Stimulated activated CD4-positive, alpha-beta T cell treated with anti-CD3 and anti-CD28 coated beads, TNF-alpha, amount 100 ng/mL, for 48 hours (primary cell): ENCODE measurements at regions not wholly inside any gene's neighbourhood (a gene's known extent, or its start where the extent isn't known, plus 50 kb on each side); places are given as distances from the start of the nearest gene placed in this dataset.
A peak's percentile ranks its signal among the peaks of the same experiment; 100 is the strongest.
"Not testable (repeated sequence)": the region's sequence is repeated elsewhere in the genome, so short reads cannot be mapped to it uniquely, and the experiment has no call there.

Experiments
- DNase-seq, 3 donors: peaks; one replicate each; pipeline ENCODE4 v3.0.0-alpha.2; 2020; ENCODE audit warnings: low read depth in 3 of 3

- DNase-seq, result no peak
Observed at GRCh38 chr20:1754306-1754705, 96.7 kb upstream of the SIRPG start.

- DNase-seq, result no peak
Observed at GRCh38 chr20:1752045-1752444, 94.5 kb upstream of the SIRPG start.

GRCh38 chr20:1748777-1749176, 91.2 kb upstream of the SIRPG start:
- DNase-seq, result no peak

GRCh38 chr20:1747953-1748577, 90.5 kb upstream of the SIRPG start:
- no peak for DNase-seq

- not testable (repeated sequence) for DNase-seq
Observed at GRCh38 chr20:1742049-1742434, 84.5 kb upstream of the SIRPG start.

- DNase-seq, result no peak
Observed at GRCh38 chr20:1741309-1742048, 83.9 kb upstream of the SIRPG start.

- DNase-seq, result no peak
Observed at GRCh38 chr20:1737134-1737533, 79.6 kb upstream of the SIRPG start.

GRCh38 chr20:1735417-1736089, 78.0 kb upstream of the SIRPG start:
- no peak for DNase-seq

- no peak for DNase-seq
Observed at GRCh38 chr20:1734269-1734858, 76.8 kb upstream of the SIRPG start.

- DNase-seq, result peak in 2 of 3 donors; percentile 4 to 12
Observed at GRCh38 chr20:1731828-1732375, 74.3 kb upstream of the SIRPG start.

- not testable (repeated sequence) for DNase-seq
Observed at GRCh38 chr20:1730981-1731711, 73.6 kb upstream of the SIRPG start.

- DNase-seq, result not testable (repeated sequence)
Observed at GRCh38 chr20:1727303-1727702, 69.7 kb upstream of the SIRPG start.

GRCh38 chr20:1724901-1725300, 67.3 kb upstream of the SIRPG start:
- no peak for DNase-seq

- DNase-seq, result no peak
Observed at GRCh38 chr20:1722513-1723050, 65.0 kb upstream of the SIRPG start.

GRCh38 chr20:1721687-1722512, 64.3 kb upstream of the SIRPG start:
- no peak for DNase-seq

- no peak for DNase-seq
Observed at GRCh38 chr20:1720845-1721475, 63.4 kb upstream of the SIRPG start.

- DNase-seq, result no peak
Observed at GRCh38 chr20:1720226-1720625, 62.6 kb upstream of the SIRPG start.

- DNase-seq, result no peak
Observed at GRCh38 chr20:1718604-1719384, 61.2 kb upstream of the SIRPG start.
